B cell (primary cell): ENCODE measurements at regions not wholly inside any gene's neighbourhood (a gene's known extent, or its start where the extent isn't known, plus 50 kb on each side); places are given as distances from the start of the nearest gene placed in this dataset.

Experiments used
- ATAC-seq: fragments of 200-7000 bp; cut with Tn5 transposase; one replicate; pipeline ENCODE4 v1.10.0; 2021; ENCODE audit warnings: low read depth, mild to moderate bottlenecking, moderate number of reproducible peaks, moderate library complexity
- CTCF ChIA-PET: fragments of 350-600 bp; sonication (Branson Sonifier 250); formaldehyde crosslinking; loops from one replicate; lab custom pipeline; 2021; ENCODE audit warnings: antibody characterized with exemption, inconsistent platforms; lab: Charles Lee
- POLR2A ChIA-PET: fragments of 350-600 bp; sonication (Branson Sonifier 250); formaldehyde crosslinking; loops from one replicate; lab custom pipeline; 2021; ENCODE audit warnings: antibody characterized with exemption; lab: Charles Lee
- DNase-seq: peaks from one replicate; pipeline ENCODE4 v3.0.0; 2013
- H2AFZ ChIP-seq: 2 replicates; pipeline ENCODE4 v1.6.1; 2012; ENCODE audit warnings: mild to moderate bottlenecking, low read depth, low read length; ENCODE audit not compliant: insufficient read depth, poor library complexity, severe bottlenecking
- H3K27ac ChIP-seq, 2 donors: 1 replicate in 1 of 2; 2 replicates in 1 of 2; pipeline ENCODE4 v1.5.1; 2012 to 2013; ENCODE audit warnings: low read length in 2 of 2, mild to moderate bottlenecking in 2 of 2, moderate library complexity in 1 of 2
- H3K27me3 ChIP-seq, 4 experiments: fragments of 200-600 bp in 1 of 4; sonication (generic) in 1 of 4; replicated peaks in 1 of 4; 1 replicate in 2 of 4; 2 replicates in 2 of 4; pipeline versions ENCODE4 v1.6.1 to v1.7.0; 2013 to 2016; ENCODE audit warnings: low read length in 3 of 4, mild to moderate bottlenecking in 2 of 4, mixed read lengths in 1 of 4, moderate library complexity in 1 of 4; ENCODE audit not compliant: insufficient read depth in 4 of 4, control insufficient read depth in 3 of 4; ENCODE audit errors: control extremely low read depth in 1 of 4
- H3K36me3 ChIP-seq, 2 experiments: replicated peaks in 1 of 2; 1 replicate in 1 of 2; 2 replicates in 1 of 2; pipeline versions ENCODE4 v1.6.1 to v1.7.1; 2013; ENCODE audit warnings: low read length in 1 of 2; ENCODE audit not compliant: insufficient read depth in 2 of 2, control insufficient read depth in 1 of 2; ENCODE audit errors: control extremely low read depth in 1 of 2, extremely low read depth in 1 of 2
- H3K4me1 ChIP-seq, 2 donors: fragments of 200-600 bp in 1 of 2; sonication (generic) in 1 of 2; 1 replicate in 1 of 2; 2 replicates in 1 of 2; pipeline versions ENCODE4 v1.5.1 to v1.6.1; 2013 to 2017; ENCODE audit warnings: low read length in 2 of 2; ENCODE audit not compliant: control insufficient read depth in 2 of 2, insufficient read depth in 2 of 2
- H3K4me2 ChIP-seq: replicated peaks from 2 replicates; pipeline ENCODE3; 2012; ENCODE audit warnings: mild to moderate bottlenecking, low read depth, low read length; ENCODE audit not compliant: poor library complexity, severe bottlenecking
- H3K4me3 ChIP-seq, 5 experiments: fragments of 200-600 bp in 1 of 5; sonication (generic) in 1 of 5; 1 replicate in 3 of 5; 2 replicates in 2 of 5; pipeline versions ENCODE4 v1.5.1 to v1.7.0; 2011 to 2016; ENCODE audit warnings: low read length in 4 of 5, mild to moderate bottlenecking in 4 of 5, low read depth in 2 of 5, control low read depth in 1 of 5, moderate library complexity in 1 of 5; ENCODE audit not compliant: insufficient read depth in 1 of 5; ENCODE audit errors: control extremely low read depth in 1 of 5, extremely low read depth in 1 of 5
- H3K79me2 ChIP-seq: fragments of 200-600 bp; sonication (generic); one replicate; pipeline ENCODE4 v1.6.0; 2016; ENCODE audit warnings: low read length; ENCODE audit not compliant: control insufficient read depth, insufficient read depth
- H3K9ac ChIP-seq: fragments of 200-600 bp; sonication (generic); 2 replicates; pipeline ENCODE4 v1.6.1; 2017; ENCODE audit warnings: mild to moderate bottlenecking, low read length, moderate library complexity
- H3K9me3 ChIP-seq, 3 donors: one replicate each; pipeline versions ENCODE4 v1.6.1 to v1.7.1; 2013; ENCODE audit warnings: low read length in 2 of 3; ENCODE audit not compliant: control insufficient read depth in 2 of 3, insufficient read depth in 1 of 3; ENCODE audit errors: control extremely low read depth in 1 of 3
- H4K20me1 ChIP-seq: 2 replicates; pipeline ENCODE4 v1.6.0; 2012; ENCODE audit warnings: mild to moderate bottlenecking, low read length; ENCODE audit not compliant: insufficient read depth, control insufficient read depth, poor library complexity, severe bottlenecking
- H3K27ac Mint-ChIP-seq: one replicate; pipeline ENCODE4 v1.8.0; 2021; ENCODE audit warnings: mixed read lengths
- H3K27me3 Mint-ChIP-seq: one replicate; pipeline ENCODE4 v1.8.0; 2021; ENCODE audit warnings: mixed read lengths
- H3K4me1 Mint-ChIP-seq: one replicate; pipeline ENCODE4 v1.8.0; 2021; ENCODE audit warnings: mixed read lengths
- H3K4me3 Mint-ChIP-seq: one replicate; pipeline ENCODE4 v1.8.0; 2021; ENCODE audit warnings: mixed read lengths
- H3K9me3 Mint-ChIP-seq: one replicate; pipeline ENCODE4 v1.8.0; 2022; ENCODE audit warnings: mixed read lengths; ENCODE audit not compliant: insufficient read depth
- EZH2 ChIP-seq: IDR thresholded peaks from 2 replicates; pipeline ENCODE4 v1.6.1; 2012; ENCODE audit warnings: borderline replicate concordance, low read depth, mild to moderate bottlenecking, moderate library complexity, low read length; ENCODE audit not compliant: insufficient read depth, poor library complexity, severe bottlenecking
- WGBS: methylation state at CpG from one replicate; pipeline ENCODE4 v1.1.5; 2013; ENCODE audit warnings: missing lambda C conversion rate; ENCODE audit not compliant: insufficient coverage; 5-methylcytosine and 5-hydroxymethylcytosine counted together
- intact Hi-C: fragments of 100-400 bp; cut with micrococcal nuclease; formaldehyde crosslinking; loops from one replicate; pipeline ENCODE4 v1.10.0; 2022
- TF ChIP-seq, protein P1 (sequence below): fragments of 200-600 bp; IDR thresholded peaks from one replicate; pipeline ENCODE4 v1.8.0; 2022; ENCODE audit warnings: antibody characterized with exemption, mild to moderate bottlenecking

DNA sequence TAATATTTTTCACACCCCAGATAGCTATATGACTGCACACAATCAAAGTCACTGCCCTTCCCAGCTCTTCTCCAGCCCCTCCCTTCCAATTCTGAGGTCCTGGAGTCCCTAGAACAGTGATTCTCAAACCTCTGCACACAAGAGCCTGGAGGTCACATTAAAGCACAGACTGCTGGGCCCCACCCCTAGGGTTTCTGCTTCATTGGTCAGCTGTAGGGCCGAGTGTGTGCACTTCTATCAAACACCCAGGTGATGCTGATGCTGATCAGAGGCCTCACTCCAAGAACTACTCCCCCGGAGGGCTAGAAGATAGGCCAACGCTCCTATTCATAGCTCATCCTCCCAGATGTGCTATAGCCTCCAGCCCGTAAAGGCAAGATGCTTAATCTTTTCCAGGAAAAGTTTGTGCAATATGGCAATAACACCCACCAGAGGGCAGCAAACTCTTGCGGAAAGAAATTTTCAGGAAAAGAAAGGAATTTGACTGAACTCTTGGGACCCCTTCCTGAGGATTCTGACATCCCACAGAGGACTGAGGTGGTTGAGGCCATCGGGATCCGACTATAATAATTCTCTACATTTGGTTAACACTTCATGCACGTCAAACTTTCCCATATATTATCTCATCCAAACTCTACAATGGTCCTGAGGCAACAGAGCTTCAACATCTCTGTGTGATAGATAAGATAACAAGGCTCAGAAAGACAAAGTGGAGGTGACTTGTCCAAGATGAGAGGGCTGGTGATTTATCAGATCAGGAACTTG lies 194.2 kb upstream of the PKDCC start:
- Histone ChIP-seq H4K20me1 (no peaks in the 10 kb centered on the region), H3K27ac (no peak overlapping the region), H3K4me2 (no peak overlapping the region), H3K27me3 (peaks cover 0 to 33% (median 5%) of the 10 kb centered on the region in 4 experiments), H3K36me3 (no peaks in the 10 kb centered on the region), H2AFZ (no peak overlapping the region), H3K4me1 (peaks cover 4 to 6% of the 10 kb centered on the region in 2 donors), H3K4me3 (no peak overlapping the region), H3K9ac (no peak overlapping the region), H3K9me3 (no peaks in the 10 kb centered on the region), H3K79me2 (no peaks in the 10 kb centered on the region)
- TF ChIP-seq, protein P1, sequence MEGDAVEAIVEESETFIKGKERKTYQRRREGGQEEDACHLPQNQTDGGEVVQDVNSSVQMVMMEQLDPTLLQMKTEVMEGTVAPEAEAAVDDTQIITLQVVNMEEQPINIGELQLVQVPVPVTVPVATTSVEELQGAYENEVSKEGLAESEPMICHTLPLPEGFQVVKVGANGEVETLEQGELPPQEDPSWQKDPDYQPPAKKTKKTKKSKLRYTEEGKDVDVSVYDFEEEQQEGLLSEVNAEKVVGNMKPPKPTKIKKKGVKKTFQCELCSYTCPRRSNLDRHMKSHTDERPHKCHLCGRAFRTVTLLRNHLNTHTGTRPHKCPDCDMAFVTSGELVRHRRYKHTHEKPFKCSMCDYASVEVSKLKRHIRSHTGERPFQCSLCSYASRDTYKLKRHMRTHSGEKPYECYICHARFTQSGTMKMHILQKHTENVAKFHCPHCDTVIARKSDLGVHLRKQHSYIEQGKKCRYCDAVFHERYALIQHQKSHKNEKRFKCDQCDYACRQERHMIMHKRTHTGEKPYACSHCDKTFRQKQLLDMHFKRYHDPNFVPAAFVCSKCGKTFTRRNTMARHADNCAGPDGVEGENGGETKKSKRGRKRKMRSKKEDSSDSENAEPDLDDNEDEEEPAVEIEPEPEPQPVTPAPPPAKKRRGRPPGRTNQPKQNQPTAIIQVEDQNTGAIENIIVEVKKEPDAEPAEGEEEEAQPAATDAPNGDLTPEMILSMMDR: peak; percentile 44
- TF ChIP-seq EZH2: no peak
- Mint-ChIP-seq H3K9me3 (no peaks in the 10 kb centered on the region), H3K27me3 (peaks cover 29% of the 10 kb centered on the region), H3K4me1 (peaks cover 2% of the 10 kb centered on the region), H3K4me3 (no peak overlapping the region), H3K27ac (no peak overlapping the region)
- ATAC-seq (no peak), DNase-seq (peak; percentile 35)
- intact Hi-C loops: no loop called here
- WGBS: 16% methylated on average over 2 of the region's 8 CpGs
- ChIA-PET POLR2A (no interaction called here), CTCF (interaction anchor here (0.5 to 5.4 kb wide), 13 partner anchors 9 to 643 kb away, joined by 3 to 78 read pairs (median 5); no protein-coding TSS in a partner anchor)

DNA sequence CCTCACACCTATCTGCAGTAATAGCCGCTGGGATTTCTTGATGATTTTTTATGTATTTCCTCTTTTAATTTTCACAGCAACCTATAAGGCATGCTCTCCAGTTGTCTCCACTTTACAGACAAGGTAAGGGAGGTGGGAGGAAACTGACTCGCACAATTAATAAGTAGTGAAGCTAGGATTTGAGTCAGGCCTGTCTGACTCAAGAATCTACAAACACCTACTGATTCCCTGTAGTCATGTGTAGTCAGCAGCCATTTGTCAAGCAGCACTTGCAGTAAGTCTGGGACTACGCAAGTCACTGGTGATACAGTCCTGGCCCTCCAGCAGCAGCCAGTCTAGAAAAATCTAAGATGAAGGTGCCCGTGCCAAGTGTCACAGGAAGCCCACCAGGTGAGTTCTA lies 193.6 kb upstream of the PKDCC start:
- Histone ChIP-seq H4K20me1 (no peaks in the 10 kb centered on the region), H3K27ac (no peak overlapping the region), H3K4me3 (no peak overlapping the region), H3K27me3 (peaks cover 0 to 33% (median 5%) of the 10 kb centered on the region in 4 experiments), H3K36me3 (no peaks in the 10 kb centered on the region), H3K4me2 (no peak overlapping the region), H3K9ac (no peak overlapping the region), H3K9me3 (no peaks in the 10 kb centered on the region), H2AFZ (no peak overlapping the region), H3K4me1 (peaks cover 4 to 6% of the 10 kb centered on the region in 2 donors), H3K79me2 (no peaks in the 10 kb centered on the region)
- WGBS: 97% methylated on average over 2 of the region's 4 CpGs
- intact Hi-C loops: no loop called here
- Mint-ChIP-seq H3K27ac (no peak overlapping the region), H3K4me1 (peaks cover 2% of the 10 kb centered on the region), H3K9me3 (no peaks in the 10 kb centered on the region), H3K4me3 (no peak overlapping the region), H3K27me3 (peaks cover 28% of the 10 kb centered on the region)
- DNase-seq (no peak), ATAC-seq (no peak)
- no peak for TF ChIP-seq EZH2
- TF ChIP-seq, protein P1: no peak
- ChIA-PET POLR2A (no interaction called here), CTCF (interaction anchor here (0.5 to 5.4 kb wide), 11 partner anchors 9 to 642 kb away, joined by 3 to 78 read pairs (median 5); no protein-coding TSS in a partner anchor)
